ENCODE measurements at regions not wholly inside any gene's neighbourhood (a gene's known extent, or its start where the extent isn't known, plus 50 kb on each side); places are given as distances from the start of the nearest gene placed in this dataset.
"Not testable (repeated sequence)": the region's sequence is repeated elsewhere in the genome, so short reads cannot be mapped to it uniquely, and the experiment has no call there.

DNA sequence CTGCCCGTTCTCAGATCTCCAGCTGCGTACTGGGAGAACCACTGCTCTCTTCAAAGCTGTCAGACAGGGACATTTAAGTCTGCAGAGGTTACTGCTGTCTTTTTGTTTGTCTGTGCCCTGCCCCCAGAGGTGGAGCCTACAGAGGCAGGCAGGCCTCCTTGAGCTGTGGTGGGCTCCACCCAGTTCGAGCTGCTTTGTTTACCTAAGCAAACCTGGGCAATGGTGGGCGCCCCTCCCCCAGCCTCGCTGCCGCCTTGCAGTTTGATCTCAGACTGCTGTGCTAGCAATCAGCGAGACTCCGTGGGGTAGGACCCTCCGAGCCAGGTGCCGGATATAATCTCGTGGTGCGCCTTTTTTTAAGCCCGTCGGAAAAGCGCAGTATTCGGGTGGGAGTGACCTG, 66.2 kb upstream of the GPR141 start:
- not testable (repeated sequence) for DNase-seq (ENCODE audit: low read depth in 2 of 2)

DNA sequence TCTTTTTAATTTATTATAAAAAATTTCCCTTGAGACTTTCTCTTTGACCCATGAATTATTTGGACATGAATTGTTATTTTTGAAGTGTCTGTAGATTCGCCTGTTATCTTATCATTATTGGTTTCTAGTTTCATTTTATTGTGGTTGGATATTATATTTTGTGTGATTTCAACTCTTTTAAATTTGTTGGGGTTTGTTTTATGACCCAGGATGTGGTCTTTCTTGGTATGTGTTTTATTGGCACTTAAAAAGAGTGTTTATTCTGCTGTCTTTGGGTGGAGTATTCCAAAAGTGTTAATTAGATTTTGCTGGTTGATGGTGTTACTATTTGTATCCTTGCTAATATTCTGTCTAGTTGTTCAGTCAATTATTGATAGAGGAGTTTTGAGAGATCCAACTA, 50.5 kb upstream of the GPR141 start:
- DNase-seq (ENCODE audit: low read depth in 2 of 2): no peak

Measured in lung microvascular endothelial cell (primary cell).